ENCODE measurements at regions not wholly inside any gene's neighbourhood (a gene's known extent, or its start where the extent isn't known, plus 50 kb on each side); places are given as distances from the start of the nearest gene placed in this dataset.

DNA sequence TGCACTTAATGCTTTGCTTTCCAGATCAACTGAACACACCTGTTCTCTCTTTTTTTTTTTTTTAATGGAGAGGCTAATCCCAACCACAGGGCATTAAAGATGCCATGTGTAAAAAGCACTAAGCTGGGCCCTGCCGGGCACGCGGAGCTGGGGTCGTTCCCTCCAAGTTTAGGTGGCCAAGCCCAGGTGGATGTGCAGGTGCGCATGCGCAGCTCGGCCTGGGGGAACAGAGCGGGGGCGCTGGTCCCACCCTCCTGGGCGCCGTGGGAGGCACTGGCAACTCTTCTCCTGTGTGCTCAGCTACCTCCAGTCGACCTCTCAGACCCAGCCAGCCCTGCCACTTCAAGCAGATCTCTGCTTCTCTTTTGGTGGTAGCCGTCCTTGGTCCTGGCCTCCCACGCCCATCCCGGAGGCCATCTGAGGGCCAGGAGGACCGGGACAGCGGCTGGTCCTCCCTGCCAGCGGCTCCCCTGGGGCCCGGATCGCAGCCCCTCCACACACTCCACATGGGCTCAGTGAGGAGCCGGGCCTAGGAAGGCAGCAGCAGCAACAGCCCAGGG is 679.3 kb downstream of the BCL11B start:
- TF ChIP-seq, protein P1, sequence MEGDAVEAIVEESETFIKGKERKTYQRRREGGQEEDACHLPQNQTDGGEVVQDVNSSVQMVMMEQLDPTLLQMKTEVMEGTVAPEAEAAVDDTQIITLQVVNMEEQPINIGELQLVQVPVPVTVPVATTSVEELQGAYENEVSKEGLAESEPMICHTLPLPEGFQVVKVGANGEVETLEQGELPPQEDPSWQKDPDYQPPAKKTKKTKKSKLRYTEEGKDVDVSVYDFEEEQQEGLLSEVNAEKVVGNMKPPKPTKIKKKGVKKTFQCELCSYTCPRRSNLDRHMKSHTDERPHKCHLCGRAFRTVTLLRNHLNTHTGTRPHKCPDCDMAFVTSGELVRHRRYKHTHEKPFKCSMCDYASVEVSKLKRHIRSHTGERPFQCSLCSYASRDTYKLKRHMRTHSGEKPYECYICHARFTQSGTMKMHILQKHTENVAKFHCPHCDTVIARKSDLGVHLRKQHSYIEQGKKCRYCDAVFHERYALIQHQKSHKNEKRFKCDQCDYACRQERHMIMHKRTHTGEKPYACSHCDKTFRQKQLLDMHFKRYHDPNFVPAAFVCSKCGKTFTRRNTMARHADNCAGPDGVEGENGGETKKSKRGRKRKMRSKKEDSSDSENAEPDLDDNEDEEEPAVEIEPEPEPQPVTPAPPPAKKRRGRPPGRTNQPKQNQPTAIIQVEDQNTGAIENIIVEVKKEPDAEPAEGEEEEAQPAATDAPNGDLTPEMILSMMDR (conservative IDR thresholded peaks at IDR 0.05 in 1 of 2, IDR thresholded peaks at IDR 0.05 in 1 of 2; ENCODE audit: extremely low read depth in 1 of 2, insufficient read depth in 1 of 2, low read depth in 1 of 2, low read length in 2 of 2): no peak
- TF ChIP-seq EZH2 (IDR thresholded peaks at IDR 0.05; ENCODE audit: borderline replicate concordance, low read length): no peak

All from mammary epithelial cell (primary cell).